ENCODE measurements at regions not wholly inside any gene's neighbourhood (a gene's known extent, or its start where the extent isn't known, plus 50 kb on each side); places are given as distances from the start of the nearest gene placed in this dataset.

DNA sequence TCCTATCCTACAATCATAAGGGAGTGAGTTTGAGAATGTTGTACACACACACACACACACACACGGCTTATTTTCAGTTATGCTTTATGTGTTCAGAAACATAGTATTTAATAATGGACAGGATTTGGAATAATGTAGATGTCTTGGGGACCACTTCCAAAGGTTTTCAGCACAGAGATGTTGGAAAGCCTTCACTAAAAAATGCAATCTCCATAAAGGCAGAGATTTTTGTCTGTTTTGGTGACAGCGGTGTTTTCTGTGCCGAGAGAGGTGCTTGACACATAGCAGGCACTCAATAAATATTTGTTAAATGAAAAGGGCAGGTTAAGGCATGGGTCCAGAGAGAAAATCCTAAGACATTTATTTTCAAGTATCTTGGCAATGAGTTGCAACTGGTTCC, 428.2 kb upstream of the RGMA start:
- no peak for DNase-seq

DNA sequence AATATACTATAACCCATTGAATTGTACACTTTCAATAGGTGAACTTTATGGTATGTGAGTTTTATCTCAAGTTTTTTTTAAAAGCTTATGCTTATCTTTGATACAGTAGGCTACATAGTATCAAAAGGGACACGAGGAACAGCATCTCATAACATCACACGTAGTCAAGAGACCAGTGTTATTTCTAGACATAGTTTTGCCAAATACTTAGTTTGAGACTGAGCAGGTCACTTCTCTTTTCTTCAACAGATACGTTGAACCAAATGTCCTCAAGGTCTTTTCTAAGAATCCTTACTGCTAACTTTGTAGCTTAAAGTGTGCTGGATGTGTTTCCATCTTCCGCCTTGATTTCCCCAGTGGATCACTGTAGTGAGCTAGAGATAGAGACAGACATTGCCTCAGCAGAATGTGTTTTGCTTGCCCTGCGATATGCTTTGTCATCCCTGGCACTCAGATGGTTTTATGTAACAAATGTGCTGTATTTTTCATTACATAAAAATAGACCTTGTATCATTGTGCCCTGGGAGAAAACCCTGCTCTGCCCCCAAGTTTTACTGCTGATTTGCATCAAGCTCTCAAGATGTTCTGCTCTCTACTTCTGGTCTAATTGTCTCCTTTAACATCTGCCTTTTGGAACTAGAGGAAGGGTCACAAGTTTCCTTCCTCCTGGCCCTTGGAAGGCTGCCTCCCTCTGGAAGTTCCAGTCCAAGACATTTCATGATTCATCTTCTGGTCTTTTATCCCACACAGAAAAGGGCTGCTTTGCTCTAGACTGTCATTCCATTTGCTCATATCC, 426.4 kb upstream of the RGMA start:
- DNase-seq, result no peak

DNA sequence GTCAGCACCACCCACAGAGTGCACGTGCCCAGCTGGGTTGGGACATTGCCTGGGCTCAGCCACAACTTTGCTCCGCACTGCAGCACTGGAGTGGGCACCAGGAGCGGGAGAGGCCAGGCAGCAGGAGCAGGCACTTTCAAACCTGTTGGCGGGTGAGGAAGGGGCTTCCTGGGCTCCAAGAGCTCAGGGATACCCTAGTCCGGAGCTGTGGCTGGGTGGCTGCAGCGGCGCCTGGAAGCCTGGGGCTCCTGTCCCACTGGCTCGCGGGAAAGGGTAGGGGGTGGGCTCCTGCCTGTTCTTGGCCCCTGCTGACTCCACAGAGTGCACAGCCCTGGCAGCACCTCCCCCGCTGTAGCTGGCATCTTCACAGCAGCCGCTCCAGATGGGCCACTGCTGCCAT, 417.6 kb upstream of the RGMA start:
- DNase-seq, result no peak

DNA sequence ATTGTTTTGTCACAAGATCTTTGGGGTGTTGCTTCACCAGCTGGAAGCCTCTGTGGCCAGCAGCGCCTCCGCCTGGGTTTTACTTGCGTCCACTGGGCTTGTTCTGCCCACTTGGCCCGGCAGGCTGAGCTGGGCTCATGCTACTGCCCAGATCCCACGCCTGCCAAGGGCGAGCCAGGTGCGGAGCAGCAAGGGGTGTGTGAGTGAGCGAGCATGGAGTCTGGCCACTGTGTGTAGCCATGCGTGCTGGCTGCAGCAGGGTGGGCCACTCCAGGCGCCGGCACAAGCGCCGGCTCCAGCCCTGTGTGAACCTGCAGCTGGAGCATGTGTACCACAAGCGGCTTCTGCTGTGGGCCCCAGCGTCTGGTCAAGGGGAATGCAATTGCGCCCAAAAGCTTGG, 416.5 kb upstream of the RGMA start:
- DNase-seq, result no peak

DNA sequence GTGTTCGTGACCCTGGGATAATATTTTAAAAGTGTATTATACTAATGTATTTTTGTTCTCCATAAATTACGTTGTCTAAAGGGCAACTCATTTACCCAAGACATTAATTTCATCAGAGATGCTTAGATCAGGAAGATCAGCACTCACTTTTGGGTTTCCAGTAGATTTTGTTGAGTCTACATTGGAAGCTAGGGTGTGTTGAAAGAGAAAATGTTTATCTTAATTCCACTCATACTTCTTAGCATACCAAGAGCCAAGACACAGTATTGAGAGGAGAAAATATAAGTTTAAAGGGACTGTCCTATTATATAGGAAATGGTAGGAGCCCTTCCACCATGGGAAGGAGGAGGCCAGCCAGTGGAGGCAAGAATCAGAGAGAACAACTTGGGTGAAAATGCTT, 412.9 kb upstream of the RGMA start:
- no peak for DNase-seq

DNA sequence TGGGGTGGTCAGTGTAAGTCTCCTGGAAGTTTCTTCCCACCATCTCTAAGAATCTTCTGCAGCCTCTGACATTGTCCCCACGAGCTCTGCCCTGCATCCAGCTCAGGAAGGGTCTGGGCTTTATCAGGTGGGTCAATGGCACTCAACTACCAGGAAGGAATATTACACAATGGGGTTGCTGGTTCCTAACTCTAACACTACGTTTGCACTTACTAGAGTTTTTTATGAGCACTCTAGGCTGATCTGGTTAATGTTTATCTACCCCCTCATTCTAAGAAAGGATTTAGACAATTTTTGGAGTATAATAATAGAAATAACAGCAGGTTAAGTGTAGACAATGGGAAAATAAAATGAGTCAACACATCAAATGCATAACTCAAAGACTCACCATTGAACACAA, 411.1 kb upstream of the RGMA start:
- DNase-seq, result no peak

DNA sequence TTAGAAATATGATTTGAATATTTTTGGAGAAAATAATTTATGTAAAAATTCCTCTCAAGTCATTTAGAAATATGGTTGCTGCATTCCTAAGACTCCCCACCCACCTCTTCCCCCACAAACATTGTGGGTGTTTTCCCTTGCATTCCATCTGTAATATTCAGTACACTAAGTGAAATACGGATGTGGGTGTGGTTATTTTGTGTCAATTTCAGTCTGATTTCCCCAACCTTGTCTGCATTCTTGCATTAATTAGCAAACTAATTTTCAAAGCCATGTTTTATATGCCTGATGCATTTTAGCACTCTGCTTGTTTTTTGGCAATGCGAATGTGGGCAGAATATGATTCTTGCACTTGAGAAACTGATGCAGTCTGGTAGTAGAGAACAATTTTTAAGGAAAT, 408.3 kb upstream of the RGMA start:
- DNase-seq, result no peak

DNA sequence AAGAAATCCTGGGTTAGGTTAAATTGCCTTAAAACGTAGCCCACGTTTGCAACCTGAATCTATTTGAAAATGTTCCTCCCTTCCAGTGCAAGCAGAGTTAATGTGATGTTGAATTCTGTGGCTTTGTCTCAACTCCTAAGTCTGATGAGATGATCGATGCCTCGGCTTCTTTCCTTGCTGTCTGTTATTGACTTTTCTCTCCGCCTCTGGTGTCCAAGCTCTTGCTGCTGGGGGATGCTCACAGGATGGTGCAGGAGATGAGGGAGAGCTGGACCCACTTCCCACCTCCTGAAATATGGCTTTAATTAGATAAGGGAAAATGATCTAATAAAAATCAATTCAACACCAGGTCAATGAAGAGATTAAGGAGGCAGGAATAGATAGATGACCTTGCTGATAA, 407.9 kb upstream of the RGMA start:
- DNase-seq, result no peak

DNA sequence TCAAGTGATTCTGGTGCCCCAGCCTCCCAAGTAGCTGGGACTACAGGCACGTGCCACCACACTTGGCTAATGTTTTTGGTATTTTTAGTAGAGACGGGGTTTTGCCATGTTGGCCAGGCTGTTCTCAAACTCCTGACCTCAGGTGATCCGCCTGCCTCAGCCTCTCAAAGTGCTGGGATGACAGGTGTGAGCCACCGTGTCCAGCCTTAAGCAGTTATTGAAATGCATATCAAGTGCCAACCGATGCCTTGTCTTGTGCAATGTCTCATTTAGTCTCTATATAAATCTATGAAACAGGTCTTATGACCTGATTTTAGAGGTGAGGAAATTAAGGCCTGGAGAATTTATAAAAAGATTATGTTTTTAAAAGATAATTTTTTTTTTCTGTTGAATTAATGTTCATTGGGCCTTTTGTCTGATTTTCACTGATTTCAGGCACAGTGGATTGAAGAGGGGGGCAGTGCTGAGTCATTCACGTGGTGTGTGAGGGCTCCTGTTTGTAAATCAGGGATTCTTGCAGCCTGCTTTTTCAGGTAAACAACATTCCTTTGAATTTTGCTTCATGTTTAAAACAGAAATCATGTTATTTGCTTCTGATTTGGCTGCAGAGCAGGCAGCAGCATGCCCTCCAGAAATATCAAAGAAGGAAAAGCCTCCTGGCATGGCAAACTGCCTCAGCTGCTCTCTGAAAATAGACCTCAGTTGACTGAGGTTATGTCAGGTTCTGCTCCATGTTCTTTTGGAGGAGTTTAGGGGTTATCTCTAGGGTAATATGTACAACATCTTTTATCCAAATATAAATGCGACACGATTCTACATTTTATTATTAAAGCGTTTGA, 407.0 kb upstream of the RGMA start:
- DNase-seq, result no peak

DNA sequence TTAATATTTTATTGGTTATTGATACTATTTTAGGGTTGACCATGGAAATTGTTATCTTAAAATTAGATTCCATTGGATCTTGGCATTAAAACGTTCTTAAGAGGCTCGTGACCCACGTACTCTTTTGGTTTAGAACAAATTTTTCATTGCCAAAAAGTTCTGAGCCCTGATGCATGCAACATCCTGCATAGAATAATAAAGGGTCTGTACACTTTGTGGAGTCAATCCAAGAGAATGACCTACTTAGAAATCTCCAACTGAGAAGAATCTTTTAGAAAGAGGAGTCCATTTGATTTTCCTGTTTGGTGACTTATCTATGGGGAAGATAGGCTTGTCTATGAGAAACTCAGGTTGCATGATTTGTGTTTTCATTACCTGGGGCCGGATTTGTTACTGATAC, 404.2 kb upstream of the RGMA start:
- DNase-seq, result no peak

DNA sequence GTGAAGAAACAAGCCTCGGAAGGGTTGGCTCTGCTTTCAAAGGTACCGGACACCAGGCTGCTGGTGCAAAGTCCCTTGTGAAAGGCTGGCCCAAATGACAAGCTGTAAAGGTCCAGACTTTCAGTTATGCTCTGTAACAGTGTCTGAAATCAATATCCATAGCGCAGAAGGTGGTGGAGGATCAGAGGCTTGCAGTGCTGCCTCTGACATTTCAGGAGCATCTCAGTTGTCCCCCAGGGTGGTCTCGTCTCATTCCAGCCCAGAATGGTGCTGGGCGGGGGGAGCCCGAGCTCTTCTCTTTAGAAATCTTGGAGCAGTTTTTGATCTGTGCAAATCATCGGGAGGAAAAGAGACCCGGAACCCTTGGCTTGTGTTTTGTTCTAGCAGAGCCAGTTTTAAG, 402.3 kb upstream of the RGMA start:
- no peak for DNase-seq

DNA sequence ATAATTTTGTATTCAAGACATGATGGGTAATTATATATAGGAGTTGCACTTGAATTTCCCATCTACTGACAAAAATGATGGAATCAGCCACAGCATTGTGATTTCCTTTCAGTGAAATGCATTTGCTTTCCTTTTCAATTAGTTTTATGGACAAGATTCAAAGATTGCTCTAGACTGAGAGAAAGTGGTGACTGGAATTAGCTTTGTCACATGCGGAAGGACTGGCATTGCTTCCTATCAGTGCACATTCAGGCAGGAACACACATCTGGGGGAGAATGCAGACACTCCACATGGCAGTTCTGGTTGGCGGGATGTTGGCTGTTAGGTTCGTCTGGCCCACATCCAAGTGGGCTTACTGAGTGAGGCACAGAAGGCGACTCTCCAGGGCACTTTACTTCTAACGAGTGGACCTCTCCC, 399.3 kb upstream of the RGMA start:
- no peak for DNase-seq

DNA sequence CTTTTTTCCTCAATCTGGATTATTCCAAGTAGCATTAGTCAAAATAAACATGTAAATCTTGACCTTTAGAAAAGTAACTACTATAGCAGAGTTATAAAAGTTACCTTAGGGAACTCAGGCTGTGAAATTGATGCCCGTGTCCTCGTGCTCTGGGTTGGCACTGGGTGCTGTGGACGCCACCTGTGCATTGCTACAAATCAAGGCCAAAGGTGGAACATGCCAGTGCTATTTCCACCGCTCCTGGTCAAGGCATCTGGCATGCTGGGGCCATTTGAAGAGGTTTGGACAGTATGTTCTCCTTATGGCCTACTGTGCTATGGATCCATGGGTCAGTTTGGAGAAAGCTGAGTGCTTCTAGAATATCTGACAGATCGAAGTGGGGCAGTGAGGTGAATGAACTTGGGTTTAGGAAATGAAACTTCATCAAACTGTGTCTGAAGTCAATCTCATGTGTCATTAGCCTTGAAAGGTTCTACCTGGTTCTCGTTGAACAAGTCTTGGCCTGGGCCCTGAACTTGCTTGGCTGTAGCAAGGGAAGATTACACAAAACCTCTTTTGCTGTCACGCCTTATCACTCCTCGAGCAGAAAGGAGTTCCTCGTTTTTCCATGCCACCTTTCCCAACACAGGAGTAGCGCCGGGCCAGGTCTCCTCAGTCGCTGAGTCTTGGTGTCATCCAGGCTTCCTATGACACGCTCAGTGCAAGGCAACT, 397.6 kb upstream of the RGMA start:
- no peak for DNase-seq

DNA sequence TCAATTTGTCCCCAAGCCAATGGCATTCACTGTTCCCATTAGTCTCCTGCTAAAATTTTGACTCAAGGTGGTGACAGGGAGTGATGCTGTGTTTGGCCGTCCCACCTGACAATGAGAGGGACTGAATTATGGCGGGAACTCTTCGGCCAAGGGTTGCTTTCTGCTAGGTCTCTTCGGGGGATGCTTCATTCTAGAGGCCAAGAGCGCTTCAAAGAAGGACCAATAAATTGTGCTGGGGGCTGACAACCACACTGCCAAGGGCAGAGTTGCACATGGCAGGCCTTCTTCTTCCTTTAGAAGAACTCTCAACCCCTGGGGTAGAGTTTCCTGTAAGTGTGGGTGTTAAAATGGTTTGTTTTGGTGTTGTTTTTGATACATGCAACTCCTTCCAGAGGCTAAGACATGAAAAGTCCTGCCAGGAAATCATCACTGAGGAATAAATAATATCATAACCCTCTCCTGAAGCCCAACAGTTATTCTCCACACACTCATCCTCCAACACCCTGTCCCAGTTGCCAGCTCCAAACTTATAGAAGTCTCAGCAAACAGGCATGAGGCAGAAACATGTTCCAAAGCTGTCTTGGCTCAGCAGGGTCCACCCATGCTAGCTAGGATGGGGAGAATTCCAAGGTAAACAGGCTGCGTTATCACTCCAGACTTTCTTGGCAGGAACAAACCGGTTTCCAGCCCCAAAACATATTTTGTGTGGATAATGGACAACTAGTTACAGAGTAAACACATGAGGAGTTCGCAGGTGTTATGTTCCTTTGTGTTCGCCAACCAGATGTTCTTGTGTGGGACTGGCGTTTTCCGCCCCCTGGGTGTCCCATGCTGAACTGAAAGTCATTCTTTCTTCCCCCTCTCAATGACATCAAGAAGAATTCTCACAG, 396.7 kb upstream of the RGMA start:
- DNase-seq, result no peak

DNA sequence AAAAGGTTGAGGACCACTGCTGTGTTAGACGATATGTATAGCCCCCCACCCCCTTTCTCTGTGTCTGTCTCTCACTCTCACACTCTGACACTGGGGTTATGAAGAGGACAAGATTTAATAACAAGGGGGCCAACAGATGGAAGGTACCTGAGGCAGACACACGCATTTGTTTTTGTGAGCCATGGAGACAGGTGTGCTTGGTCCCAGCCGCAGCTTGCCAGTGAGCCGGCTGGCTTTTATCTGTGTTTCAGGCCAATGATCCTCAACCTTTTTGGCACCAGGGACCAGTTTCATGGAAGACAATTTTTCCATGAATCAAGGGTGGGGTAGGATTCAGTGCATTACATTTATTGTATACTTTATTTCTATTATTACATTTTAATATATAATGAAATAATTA, 394.9 kb upstream of the RGMA start:
- DNase-seq, result no peak

DNA sequence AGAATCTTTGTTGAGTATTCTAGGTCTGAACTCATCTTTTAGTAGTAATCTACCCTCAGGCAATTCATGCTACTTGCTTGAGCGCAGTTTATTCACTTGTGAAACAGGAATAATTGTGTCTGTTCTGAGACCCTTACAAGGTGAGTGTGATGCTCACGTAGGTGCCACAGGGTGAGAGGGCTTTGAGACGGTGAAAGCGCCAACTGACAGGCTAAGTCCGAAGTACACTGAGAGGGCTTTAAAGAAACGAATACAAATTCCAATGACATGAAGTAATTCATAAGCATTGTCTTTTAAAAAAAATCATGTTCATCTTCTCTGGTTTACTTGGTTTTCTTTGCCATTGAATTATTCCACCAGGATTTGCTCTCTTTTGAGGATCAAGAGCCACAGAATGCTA, 393.7 kb upstream of the RGMA start:
- no peak for DNase-seq

DNA sequence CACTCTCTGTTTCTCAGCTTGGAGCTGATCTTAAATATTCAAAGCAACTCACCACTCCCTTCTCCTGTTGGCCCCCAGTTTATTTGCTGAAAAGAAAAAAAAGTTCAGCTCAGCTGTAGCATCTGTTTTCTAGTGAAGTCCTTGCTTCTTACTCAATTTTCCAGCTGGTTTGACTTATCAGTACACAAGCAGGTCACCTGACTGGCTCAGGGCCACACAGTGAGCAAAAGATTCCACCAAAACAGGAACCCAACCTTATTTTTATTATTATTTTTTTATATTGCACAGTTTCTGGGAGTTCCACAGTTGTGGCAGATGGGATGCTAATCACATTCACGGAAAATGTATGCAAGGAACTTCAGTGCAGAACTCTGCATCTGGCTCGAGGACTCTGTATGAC, 390.7 kb upstream of the RGMA start:
- no peak for DNase-seq

DNA sequence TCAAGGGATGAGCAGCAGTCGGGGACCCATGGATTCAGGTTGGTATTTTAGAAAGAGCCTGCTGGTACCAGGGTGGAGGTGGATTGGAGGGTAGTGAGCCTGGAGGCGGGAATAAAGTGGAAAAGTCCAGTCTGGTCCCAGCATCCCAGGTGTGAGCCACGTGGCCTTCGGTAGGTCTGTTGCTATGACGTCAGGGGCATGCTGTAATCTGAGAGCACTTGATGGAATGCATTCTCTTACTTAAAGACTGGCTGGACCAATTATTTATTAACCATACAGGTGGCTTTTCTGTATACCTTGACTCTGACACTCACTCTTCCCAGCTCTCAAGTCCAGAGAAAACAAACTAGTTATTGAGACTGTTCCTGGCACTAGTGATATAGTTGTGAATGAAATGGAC, 389.9 kb upstream of the RGMA start:
- no peak for DNase-seq

DNA sequence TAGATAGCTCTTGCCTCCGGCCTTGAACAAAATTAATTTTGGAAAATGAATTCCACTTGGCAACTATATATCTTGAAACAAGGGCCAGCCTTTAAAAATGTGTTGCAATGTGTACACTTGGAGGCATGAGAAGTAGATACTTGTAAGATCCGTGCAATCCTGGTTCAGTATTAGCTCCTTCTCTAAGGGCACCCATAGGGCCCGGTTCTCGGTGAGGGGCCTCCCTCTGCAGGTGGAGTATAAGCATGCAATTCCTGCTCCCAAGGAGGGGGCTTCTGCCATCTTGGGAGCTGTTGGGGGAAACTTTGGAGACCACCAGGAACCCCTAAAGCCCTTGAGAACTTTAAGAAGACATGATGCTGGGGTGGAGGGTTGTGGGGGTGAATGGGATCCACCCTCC, 388.7 kb upstream of the RGMA start:
- no peak for DNase-seq

DNA sequence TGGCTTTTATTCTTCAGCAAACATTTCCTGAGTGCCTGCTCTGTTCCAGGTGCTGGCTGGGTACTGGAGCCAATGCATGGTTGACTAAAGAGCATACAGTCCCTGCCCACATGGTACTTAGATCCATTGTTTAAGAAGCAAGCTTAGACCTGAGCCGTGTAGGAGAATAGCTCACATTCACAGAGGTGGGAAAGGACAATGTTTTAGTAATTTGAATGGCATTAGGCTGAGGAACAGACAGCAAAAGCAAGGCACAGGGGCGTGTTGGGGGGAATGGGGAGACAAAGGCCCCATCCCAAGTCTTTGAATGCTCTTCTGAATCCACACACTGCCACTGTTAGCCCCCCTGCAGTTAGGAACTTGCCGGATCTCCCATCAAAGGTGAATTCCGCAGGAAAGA, 388.2 kb upstream of the RGMA start:
- DNase-seq, result no peak

DNA sequence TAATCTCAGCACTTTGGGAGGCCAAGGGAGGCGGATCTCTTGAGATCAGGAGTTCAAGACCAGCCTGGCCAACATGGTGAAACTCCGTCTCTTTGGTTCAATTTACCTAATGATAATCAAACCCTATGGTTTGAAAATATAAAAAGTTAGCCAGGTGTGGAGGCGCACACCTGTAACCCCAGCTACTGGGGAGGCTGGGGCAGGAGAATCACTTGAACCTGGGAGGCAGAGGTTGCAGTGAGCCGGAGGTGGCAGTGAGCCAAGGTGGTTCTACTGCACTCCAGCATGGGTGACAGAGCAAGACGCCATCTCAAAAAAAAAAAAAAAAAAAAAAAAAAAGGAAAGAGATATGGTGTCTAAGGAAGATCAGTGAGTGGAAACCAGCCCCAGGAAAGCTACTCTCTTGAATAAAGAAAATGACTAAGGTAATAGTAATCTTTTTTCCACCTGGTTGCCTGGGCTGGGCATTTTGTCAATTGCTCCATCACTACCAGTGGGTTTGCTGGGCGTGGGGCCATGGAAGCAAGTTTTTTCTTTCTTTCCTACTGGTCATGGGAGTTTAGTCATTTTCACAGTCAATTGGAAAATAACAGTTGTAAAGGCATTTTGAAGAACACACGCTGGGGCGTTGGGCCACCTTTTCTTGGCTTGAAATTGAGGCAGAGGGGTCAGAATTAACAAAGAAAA, 387.6 kb upstream of the RGMA start:
- no peak for DNase-seq

DNA sequence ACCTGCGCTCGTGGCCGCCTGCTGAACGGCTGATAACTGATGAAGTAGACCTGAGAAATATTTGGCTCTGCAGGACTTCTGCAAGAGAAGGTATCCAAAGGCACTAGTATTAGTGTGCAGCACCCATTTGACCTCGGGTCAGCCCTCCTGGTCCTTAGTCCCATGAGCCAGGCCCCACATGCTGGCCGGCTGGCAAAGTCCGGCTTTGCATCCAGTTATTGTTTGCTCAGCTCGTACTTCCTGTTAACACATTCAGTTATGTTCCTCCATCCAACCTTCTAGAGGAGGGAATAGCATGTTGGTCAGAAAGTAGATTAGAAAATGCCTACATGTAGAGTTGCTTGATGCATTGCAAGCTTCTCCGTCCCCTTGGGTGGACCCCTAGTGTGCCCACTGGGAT, 385.7 kb upstream of the RGMA start:
- DNase-seq, result no peak

All from 8988T (cell line).